ENCODE measurements at regions not wholly inside any gene's neighbourhood (a gene's known extent, or its start where the extent isn't known, plus 50 kb on each side); places are given as distances from the start of the nearest gene placed in this dataset.
"Not testable (repeated sequence)": the region's sequence is repeated elsewhere in the genome, so short reads cannot be mapped to it uniquely, and the experiment has no call there.

DNA sequence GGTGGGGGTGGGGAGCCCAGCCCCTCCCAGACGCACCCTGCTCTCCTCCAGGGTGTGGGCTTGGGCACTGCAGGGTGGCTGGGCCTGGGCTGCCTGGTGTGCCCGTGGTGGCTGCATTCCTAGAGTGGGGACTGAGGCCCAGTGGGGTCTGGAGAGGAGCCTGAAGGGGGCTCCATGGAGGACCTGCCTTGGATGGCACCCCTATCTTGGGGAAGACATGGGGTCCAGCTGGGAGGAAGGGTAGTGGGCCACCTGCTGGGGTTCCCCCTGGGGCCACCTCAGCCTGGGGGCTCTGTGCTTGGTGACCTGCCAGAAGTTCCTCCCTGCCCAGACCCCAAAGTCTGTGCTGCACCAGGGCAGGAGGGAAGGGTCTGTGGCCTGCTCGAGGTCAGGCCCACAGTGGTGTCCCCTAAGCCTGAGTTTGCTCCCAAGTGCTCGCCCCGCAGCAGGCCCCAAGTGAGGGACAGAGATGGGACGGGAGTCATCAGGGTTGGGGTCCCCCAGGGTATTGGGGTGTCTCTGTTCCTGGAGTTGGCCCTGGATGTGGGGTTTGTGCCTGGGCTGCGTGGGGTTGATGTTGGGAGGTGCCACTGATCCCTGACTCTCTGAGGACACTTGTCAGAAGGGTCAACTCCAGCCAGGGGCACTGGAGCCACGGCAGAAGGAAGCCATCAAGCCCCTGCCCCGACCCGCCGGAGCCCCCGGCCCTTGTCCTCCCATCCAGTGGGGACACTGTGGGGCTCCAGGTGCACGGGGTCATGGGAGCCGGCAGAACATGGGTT, 382.9 kb downstream of the TMEM121 start:
- TF ChIP-seq, protein P1, sequence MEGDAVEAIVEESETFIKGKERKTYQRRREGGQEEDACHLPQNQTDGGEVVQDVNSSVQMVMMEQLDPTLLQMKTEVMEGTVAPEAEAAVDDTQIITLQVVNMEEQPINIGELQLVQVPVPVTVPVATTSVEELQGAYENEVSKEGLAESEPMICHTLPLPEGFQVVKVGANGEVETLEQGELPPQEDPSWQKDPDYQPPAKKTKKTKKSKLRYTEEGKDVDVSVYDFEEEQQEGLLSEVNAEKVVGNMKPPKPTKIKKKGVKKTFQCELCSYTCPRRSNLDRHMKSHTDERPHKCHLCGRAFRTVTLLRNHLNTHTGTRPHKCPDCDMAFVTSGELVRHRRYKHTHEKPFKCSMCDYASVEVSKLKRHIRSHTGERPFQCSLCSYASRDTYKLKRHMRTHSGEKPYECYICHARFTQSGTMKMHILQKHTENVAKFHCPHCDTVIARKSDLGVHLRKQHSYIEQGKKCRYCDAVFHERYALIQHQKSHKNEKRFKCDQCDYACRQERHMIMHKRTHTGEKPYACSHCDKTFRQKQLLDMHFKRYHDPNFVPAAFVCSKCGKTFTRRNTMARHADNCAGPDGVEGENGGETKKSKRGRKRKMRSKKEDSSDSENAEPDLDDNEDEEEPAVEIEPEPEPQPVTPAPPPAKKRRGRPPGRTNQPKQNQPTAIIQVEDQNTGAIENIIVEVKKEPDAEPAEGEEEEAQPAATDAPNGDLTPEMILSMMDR (IDR thresholded peaks at IDR 0.05; ENCODE audit: low read depth, low read length): no peak
- DNase-seq (ENCODE audit: extremely low read depth, low read depth): no peak

GRCh38 chr14:105909828-105910120, 383.4 kb downstream of the TMEM121 start:
- DNase-seq (ENCODE audit: extremely low read depth, low read depth): not testable (repeated sequence)

- DNase-seq (ENCODE audit: extremely low read depth, low read depth): no peak
- TF ChIP-seq, protein P1 (IDR thresholded peaks at IDR 0.05; ENCODE audit: low read depth, low read length): no peak
Measured at GRCh38 chr14:105910426-105910825, 384.0 kb downstream of the TMEM121 start.

- DNase-seq (ENCODE audit: extremely low read depth, low read depth): no peak
- TF ChIP-seq, protein P1 (IDR thresholded peaks at IDR 0.05; ENCODE audit: low read depth, low read length): no peak
Measured at GRCh38 chr14:105911006-105911847, 384.8 kb downstream of the TMEM121 start.

GRCh38 chr14:105911848-105912292, 385.5 kb downstream of the TMEM121 start:
- not testable (repeated sequence) for DNase-seq (ENCODE audit: extremely low read depth, low read depth)

- DNase-seq (ENCODE audit: extremely low read depth, low read depth): no peak
- TF ChIP-seq, protein P1 (IDR thresholded peaks at IDR 0.05; ENCODE audit: low read depth, low read length): no peak
Measured at GRCh38 chr14:105912641-105913180, 386.3 kb downstream of the TMEM121 start.

GRCh38 chr14:105913221-105913620, 386.8 kb downstream of the TMEM121 start:
- TF ChIP-seq, protein P1 (IDR thresholded peaks at IDR 0.05; ENCODE audit: low read depth, low read length): no peak
- no peak for DNase-seq (ENCODE audit: extremely low read depth, low read depth)

- TF ChIP-seq, protein P1 (IDR thresholded peaks at IDR 0.05; ENCODE audit: low read depth, low read length): no peak
- no peak for DNase-seq (ENCODE audit: extremely low read depth, low read depth)
Measured at GRCh38 chr14:105913861-105914260, 387.5 kb downstream of the TMEM121 start.

- not testable (repeated sequence) for DNase-seq (ENCODE audit: extremely low read depth, low read depth)
Measured at GRCh38 chr14:105914281-105914680, 387.9 kb downstream of the TMEM121 start.
